Neural crest cell (in vitro differentiated cells): ENCODE measurements at regions not wholly inside any gene's neighbourhood (a gene's known extent, or its start where the extent isn't known, plus 50 kb on each side); places are given as distances from the start of the nearest gene placed in this dataset.

Source experiments
- DNase-seq: peaks from one replicate; pipeline ENCODE4 v3.0.0; 2021; ENCODE audit warnings: low read depth, mixed read lengths, low spot score
- H3K27ac Mint-ChIP-seq: one replicate; pipeline ENCODE4 v1.8.0; 2021; ENCODE audit warnings: mild to moderate bottlenecking, mixed read lengths; ENCODE audit not compliant: unreplicated experiment
- H3K27me3 Mint-ChIP-seq: 2 replicates; pipeline ENCODE4 v1.8.0; 2021; ENCODE audit warnings: low read depth, mild to moderate bottlenecking, mixed read lengths
- H3K36me3 Mint-ChIP-seq: 2 replicates; pipeline ENCODE4 v1.8.0; 2021; ENCODE audit warnings: low read depth, mild to moderate bottlenecking, mixed read lengths
- H3K4me1 Mint-ChIP-seq: 2 replicates; pipeline ENCODE4 v1.8.0; 2021; ENCODE audit warnings: mixed read lengths
- H3K4me3 Mint-ChIP-seq: one replicate; pipeline ENCODE4 v1.8.0; 2021; ENCODE audit warnings: mild to moderate bottlenecking, mixed read lengths
- H3K9me3 Mint-ChIP-seq: 2 replicates; pipeline ENCODE4 v1.8.0; 2021; ENCODE audit warnings: mixed read lengths
- TF ChIP-seq, protein P1 (sequence below): fragments of 200-600 bp; sonication (generic); conservative IDR thresholded peaks from 2 replicates; pipeline ENCODE4 v1.5.0; 2021; ENCODE audit warnings: antibody characterized with exemption, mild to moderate bottlenecking

- DNase-seq, result no peak
- H3K4me1 Mint-ChIP-seq, result no peaks in the 10 kb centered on the region
Observed at GRCh38 chr1:68936530-68936929, 439.6 kb upstream of the DEPDC1 start.

GRCh38 chr1:68938051-68938666, 441.3 kb upstream of the DEPDC1 start:
- Mint-ChIP-seq H3K27ac (no peak overlapping the region), H3K36me3 (no peaks in the 10 kb centered on the region), H3K27me3 (no peaks in the 10 kb centered on the region), H3K4me1 (no peaks in the 10 kb centered on the region), H3K4me3 (no peak overlapping the region), H3K9me3 (peaks cover 3% of the 10 kb centered on the region)
- TF ChIP-seq, protein P1, sequence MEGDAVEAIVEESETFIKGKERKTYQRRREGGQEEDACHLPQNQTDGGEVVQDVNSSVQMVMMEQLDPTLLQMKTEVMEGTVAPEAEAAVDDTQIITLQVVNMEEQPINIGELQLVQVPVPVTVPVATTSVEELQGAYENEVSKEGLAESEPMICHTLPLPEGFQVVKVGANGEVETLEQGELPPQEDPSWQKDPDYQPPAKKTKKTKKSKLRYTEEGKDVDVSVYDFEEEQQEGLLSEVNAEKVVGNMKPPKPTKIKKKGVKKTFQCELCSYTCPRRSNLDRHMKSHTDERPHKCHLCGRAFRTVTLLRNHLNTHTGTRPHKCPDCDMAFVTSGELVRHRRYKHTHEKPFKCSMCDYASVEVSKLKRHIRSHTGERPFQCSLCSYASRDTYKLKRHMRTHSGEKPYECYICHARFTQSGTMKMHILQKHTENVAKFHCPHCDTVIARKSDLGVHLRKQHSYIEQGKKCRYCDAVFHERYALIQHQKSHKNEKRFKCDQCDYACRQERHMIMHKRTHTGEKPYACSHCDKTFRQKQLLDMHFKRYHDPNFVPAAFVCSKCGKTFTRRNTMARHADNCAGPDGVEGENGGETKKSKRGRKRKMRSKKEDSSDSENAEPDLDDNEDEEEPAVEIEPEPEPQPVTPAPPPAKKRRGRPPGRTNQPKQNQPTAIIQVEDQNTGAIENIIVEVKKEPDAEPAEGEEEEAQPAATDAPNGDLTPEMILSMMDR, result no peak
- DNase-seq, result no peak

More at GRCh38 chr1:68936530-68936929, 439.6 kb upstream of the DEPDC1 start:
- H3K4me3 Mint-ChIP-seq, result no peak overlapping the region
- no peaks in the 10 kb centered on the region for H3K27me3 Mint-ChIP-seq
- TF ChIP-seq, protein P1, result no peak
- no peaks in the 10 kb centered on the region for H3K36me3 Mint-ChIP-seq
- peaks cover 2% of the 10 kb centered on the region for H3K9me3 Mint-ChIP-seq
- H3K27ac Mint-ChIP-seq, result no peak overlapping the region

GRCh38 chr1:68950036-68950435, 453.2 kb upstream of the DEPDC1 start:
- Mint-ChIP-seq H3K27me3 (no peaks in the 10 kb centered on the region), H3K36me3 (no peaks in the 10 kb centered on the region), H3K4me3 (no peak overlapping the region)

DNA sequence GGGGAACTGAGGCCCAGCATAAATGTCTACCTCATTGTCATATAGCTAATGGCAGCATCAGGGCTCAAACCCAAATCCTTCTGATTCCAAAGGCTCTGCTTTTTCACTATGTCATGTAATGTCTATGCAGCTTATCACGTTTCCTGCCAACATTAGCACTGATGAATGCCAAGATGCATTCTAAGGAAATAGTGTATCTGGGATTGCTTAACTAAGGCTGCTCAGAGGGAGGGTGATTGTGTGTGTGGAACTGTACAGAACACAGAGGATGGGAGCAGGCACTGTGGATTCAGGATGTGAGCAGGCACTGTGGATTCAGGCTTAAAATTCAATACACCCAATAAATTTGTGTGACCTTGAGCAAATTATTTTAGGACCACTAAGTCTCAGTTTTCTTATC, 456.4 kb upstream of the DEPDC1 start:
- TF ChIP-seq, protein P1, result no peak
- peaks cover 11% of the 10 kb centered on the region for H3K4me1 Mint-ChIP-seq
- no peak overlapping the region for H3K4me3 Mint-ChIP-seq
- no peaks in the 10 kb centered on the region for H3K27me3 Mint-ChIP-seq
- no peak for DNase-seq
- H3K36me3 Mint-ChIP-seq, result no peaks in the 10 kb centered on the region
- peaks cover 4% of the 10 kb centered on the region for H3K9me3 Mint-ChIP-seq
- H3K27ac Mint-ChIP-seq, result no peak overlapping the region

More at GRCh38 chr1:68950036-68950435, 453.2 kb upstream of the DEPDC1 start:
- H3K27ac Mint-ChIP-seq, result no peak overlapping the region
- H3K9me3 Mint-ChIP-seq, result peaks cover 4% of the 10 kb centered on the region
- peaks cover 11% of the 10 kb centered on the region for H3K4me1 Mint-ChIP-seq
- TF ChIP-seq, protein P1, result no peak
- DNase-seq, result no peak

DNA sequence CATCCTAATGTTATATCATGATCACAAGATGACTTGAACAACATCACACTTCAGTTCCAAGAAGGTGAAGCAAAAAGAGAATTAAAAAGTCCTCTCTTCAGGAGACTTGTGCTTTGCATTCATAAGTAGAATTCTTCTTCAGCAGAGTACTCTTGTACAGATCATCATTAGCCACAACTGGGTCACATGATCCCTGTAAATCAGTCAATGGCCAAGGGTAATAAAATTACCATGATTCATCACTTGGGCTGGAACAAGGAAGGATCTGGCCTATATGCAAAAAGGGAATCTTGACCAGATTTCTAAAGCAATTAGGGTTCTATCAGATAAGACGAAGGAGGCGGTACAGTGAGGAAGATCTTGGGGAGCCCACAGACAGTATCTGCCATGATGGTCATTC, 458.0 kb upstream of the DEPDC1 start:
- peaks cover 5% of the 10 kb centered on the region for H3K4me1 Mint-ChIP-seq
- no peak overlapping the region for H3K27ac Mint-ChIP-seq
- H3K36me3 Mint-ChIP-seq, result no peaks in the 10 kb centered on the region
- peaks cover 4% of the 10 kb centered on the region for H3K9me3 Mint-ChIP-seq
- H3K27me3 Mint-ChIP-seq, result no peaks in the 10 kb centered on the region
- no peak for DNase-seq
- H3K4me3 Mint-ChIP-seq, result no peak overlapping the region
- TF ChIP-seq, protein P1, result no peak
